Neural progenitor cell (in vitro differentiated cells): ENCODE measurements at regions not wholly inside any gene's neighbourhood (a gene's known extent, or its start where the extent isn't known, plus 50 kb on each side); places are given as distances from the start of the nearest gene placed in this dataset.

Experiments used
- DNase-seq: peaks from one replicate; pipeline ENCODE4 v3.0.0-alpha.2; 2016; ENCODE audit warnings: low spot score
- H2AFZ ChIP-seq: fragments of 200-600 bp; sonication (generic); replicated peaks from 2 replicates; pipeline ENCODE4 v1.6.1; 2016; ENCODE audit warnings: antibody characterized with exemption
- H3F3A ChIP-seq: fragments of 200-600 bp; sonication (generic); 2 replicates; pipeline ENCODE4 v1.6.1; 2016; ENCODE audit warnings: antibody characterized with exemption, low read depth
- H3K27ac ChIP-seq: fragments of 200-600 bp; sonication (generic); 2 replicates; pipeline ENCODE4 v1.5.1; 2016; ENCODE audit warnings: mild to moderate bottlenecking
- H3K27me3 ChIP-seq: fragments of 200-600 bp; sonication (generic); 2 replicates; pipeline ENCODE4 v1.6.1; 2016; ENCODE audit warnings: mild to moderate bottlenecking, moderate library complexity
- H3K36me3 ChIP-seq: fragments of 200-600 bp; sonication (generic); 2 replicates; pipeline ENCODE4 v1.5.1; 2016
- H3K4me1 ChIP-seq: fragments of 200-600 bp; sonication (generic); 2 replicates; pipeline ENCODE4 v1.6.1; 2016; ENCODE audit warnings: mixed run types
- H3K4me2 ChIP-seq: fragments of 200-600 bp; sonication (generic); 2 replicates; pipeline ENCODE4 v1.6.1; 2016
- H3K4me3 ChIP-seq: fragments of 200-600 bp; sonication (generic); 2 replicates; pipeline ENCODE4 v1.5.1; 2016
- H3K79me2 ChIP-seq: fragments of 200-600 bp; sonication (generic); 2 replicates; pipeline ENCODE4 v1.6.1; 2016; ENCODE audit warnings: low read depth
- H3K9ac ChIP-seq: fragments of 200-600 bp; sonication (generic); 2 replicates; pipeline ENCODE4 v1.6.1; 2016
- H3K9me3 ChIP-seq: fragments of 200-600 bp; sonication (generic); 2 replicates; pipeline ENCODE4 v1.5.1; 2016; ENCODE audit warnings: low read depth
- H4K20me1 ChIP-seq: fragments of 200-600 bp; sonication (generic); 2 replicates; pipeline ENCODE4 v1.6.1; 2016; ENCODE audit warnings: low read depth
- H3K27ac Mint-ChIP-seq: 3 replicates; pipeline ENCODE4 v1.8.0; 2021; ENCODE audit warnings: mixed read lengths
- H3K27me3 Mint-ChIP-seq: 2 replicates; pipeline ENCODE4 v1.8.0; 2022; ENCODE audit warnings: low read depth, mild to moderate bottlenecking, inconsistent platforms, moderate library complexity, mixed read lengths; ENCODE audit not compliant: insufficient read depth
- H3K36me3 Mint-ChIP-seq: 3 replicates; pipeline ENCODE4 v1.8.0; 2021; ENCODE audit warnings: mixed read lengths
- H3K4me1 Mint-ChIP-seq: 3 replicates; pipeline ENCODE4 v1.8.0; 2021; ENCODE audit warnings: mixed read lengths
- H3K4me3 Mint-ChIP-seq: 3 replicates; pipeline ENCODE4 v1.8.0; 2021; ENCODE audit warnings: mild to moderate bottlenecking, moderate library complexity, mixed read lengths
- H3K9me3 Mint-ChIP-seq: 3 replicates; pipeline ENCODE4 v1.8.0; 2020; ENCODE audit warnings: mixed read lengths
- EZH2 ChIP-seq: fragments of 200-600 bp; sonication (generic); IDR thresholded peaks from 2 replicates; pipeline ENCODE4 v1.6.1; 2017; ENCODE audit warnings: antibody characterized with exemption, mild to moderate bottlenecking, moderate library complexity
- EZH2phosphoT487 ChIP-seq: fragments of 200-600 bp; sonication (generic); IDR thresholded peaks from 2 replicates; pipeline ENCODE4 v1.6.1; 2017; ENCODE audit warnings: antibody characterized with exemption
- TF ChIP-seq, protein P1 (sequence below): fragments of 200-600 bp; sonication (generic); IDR thresholded peaks from 2 replicates; pipeline ENCODE4 v1.5.1; 2017; ENCODE audit warnings: antibody characterized with exemption, mild to moderate bottlenecking

DNA sequence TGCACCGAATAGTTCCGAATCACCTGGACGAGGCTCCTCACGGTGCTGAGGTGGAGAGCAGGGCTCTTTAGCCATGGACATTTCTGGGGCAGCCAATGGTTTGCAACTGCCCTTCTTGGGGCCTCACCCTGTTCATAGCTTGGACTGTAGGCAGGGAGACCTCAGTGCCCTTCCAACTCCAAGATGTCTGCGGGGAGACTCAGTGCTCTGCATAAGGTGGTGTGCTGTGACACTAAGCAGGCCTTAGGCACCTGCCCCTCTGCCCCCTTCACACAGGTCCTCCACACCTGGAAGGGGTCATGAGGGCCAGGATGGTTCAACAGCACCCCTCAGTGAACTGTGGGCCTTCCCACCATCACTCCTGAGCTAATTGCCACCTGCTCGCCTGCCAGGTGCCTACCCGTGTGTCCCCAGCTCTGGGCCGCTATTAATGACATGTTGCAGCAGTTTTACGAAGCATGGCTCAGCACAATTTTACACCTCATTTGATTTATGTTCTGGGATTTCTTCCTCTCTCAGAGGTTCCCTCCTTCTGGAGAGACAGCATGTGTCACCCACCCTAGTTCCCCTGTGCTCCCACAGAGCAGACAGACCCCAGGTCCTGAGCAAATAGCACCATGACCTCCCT, 101.2 kb upstream of the SMAD3 start:
- TF ChIP-seq, protein P1, sequence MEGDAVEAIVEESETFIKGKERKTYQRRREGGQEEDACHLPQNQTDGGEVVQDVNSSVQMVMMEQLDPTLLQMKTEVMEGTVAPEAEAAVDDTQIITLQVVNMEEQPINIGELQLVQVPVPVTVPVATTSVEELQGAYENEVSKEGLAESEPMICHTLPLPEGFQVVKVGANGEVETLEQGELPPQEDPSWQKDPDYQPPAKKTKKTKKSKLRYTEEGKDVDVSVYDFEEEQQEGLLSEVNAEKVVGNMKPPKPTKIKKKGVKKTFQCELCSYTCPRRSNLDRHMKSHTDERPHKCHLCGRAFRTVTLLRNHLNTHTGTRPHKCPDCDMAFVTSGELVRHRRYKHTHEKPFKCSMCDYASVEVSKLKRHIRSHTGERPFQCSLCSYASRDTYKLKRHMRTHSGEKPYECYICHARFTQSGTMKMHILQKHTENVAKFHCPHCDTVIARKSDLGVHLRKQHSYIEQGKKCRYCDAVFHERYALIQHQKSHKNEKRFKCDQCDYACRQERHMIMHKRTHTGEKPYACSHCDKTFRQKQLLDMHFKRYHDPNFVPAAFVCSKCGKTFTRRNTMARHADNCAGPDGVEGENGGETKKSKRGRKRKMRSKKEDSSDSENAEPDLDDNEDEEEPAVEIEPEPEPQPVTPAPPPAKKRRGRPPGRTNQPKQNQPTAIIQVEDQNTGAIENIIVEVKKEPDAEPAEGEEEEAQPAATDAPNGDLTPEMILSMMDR = no peak
- TF ChIP-seq EZH2phosphoT487 (no peak), EZH2 (no peak)
- Histone ChIP-seq H3K27me3 (no peaks in the 10 kb centered on the region), H3K79me2 (no peaks in the 10 kb centered on the region), H3K9ac (no peak overlapping the region), H3F3A (no peaks in the 10 kb centered on the region), H4K20me1 (no peaks in the 10 kb centered on the region), H3K36me3 (no peaks in the 10 kb centered on the region), H3K4me3 (no peak overlapping the region), H3K4me2 (no peak overlapping the region), H2AFZ (no peak overlapping the region), H3K4me1 (peaks cover 13% of the 10 kb centered on the region), H3K27ac (no peak overlapping the region), H3K9me3 (no peaks in the 10 kb centered on the region)
- H3K4me1 Mint-ChIP-seq = peaks cover 20% of the 10 kb centered on the region
- H3K4me3 Mint-ChIP-seq = no peak overlapping the region
- peaks cover 8% of the 10 kb centered on the region for H3K27me3 Mint-ChIP-seq
- no peak overlapping the region for H3K27ac Mint-ChIP-seq
- DNase-seq = no peak
- no peaks in the 10 kb centered on the region for H3K9me3 Mint-ChIP-seq
- no peaks in the 10 kb centered on the region for H3K36me3 Mint-ChIP-seq

- Histone ChIP-seq H3K4me1 (peaks cover 11% of the 10 kb centered on the region), H3K27ac (no peak overlapping the region), H3K4me3 (no peak overlapping the region), H4K20me1 (no peaks in the 10 kb centered on the region), H3K9ac (no peak overlapping the region), H3K79me2 (no peaks in the 10 kb centered on the region), H3K36me3 (no peaks in the 10 kb centered on the region), H3F3A (no peaks in the 10 kb centered on the region), H3K27me3 (no peaks in the 10 kb centered on the region), H3K9me3 (no peaks in the 10 kb centered on the region), H2AFZ (no peak overlapping the region), H3K4me2 (no peak overlapping the region)
- Mint-ChIP-seq H3K4me1 (peaks cover 20% of the 10 kb centered on the region), H3K36me3 (no peaks in the 10 kb centered on the region), H3K9me3 (no peaks in the 10 kb centered on the region), H3K27me3 (peaks cover 8% of the 10 kb centered on the region), H3K4me3 (no peak overlapping the region), H3K27ac (no peak overlapping the region)
- no peak for TF ChIP-seq EZH2phosphoT487
- TF ChIP-seq, protein P1 = no peak
- no peak for TF ChIP-seq EZH2
- no peak for DNase-seq
Observed at GRCh38 chr15:66964791-66965190, 100.6 kb upstream of the SMAD3 start.

GRCh38 chr15:66965201-66965900, 100.1 kb upstream of the SMAD3 start:
- peaks cover 15% of the 10 kb centered on the region for H3K4me1 Mint-ChIP-seq
- H3K4me1 ChIP-seq = peaks cover 7% of the 10 kb centered on the region

More at GRCh38 chr15:66965201-66965900, 100.1 kb upstream of the SMAD3 start:
- peaks cover 8% of the 10 kb centered on the region for H3K27me3 Mint-ChIP-seq
- Histone ChIP-seq H3K27ac (no peak overlapping the region), H3K4me2 (no peak overlapping the region), H3K27me3 (no peaks in the 10 kb centered on the region), H3K4me3 (no peak overlapping the region), H3K9ac (no peak overlapping the region), H3K79me2 (no peaks in the 10 kb centered on the region), H4K20me1 (no peaks in the 10 kb centered on the region), H3K9me3 (no peaks in the 10 kb centered on the region), H3F3A (no peaks in the 10 kb centered on the region), H2AFZ (no peak overlapping the region), H3K36me3 (no peaks in the 10 kb centered on the region)
- no peak overlapping the region for H3K27ac Mint-ChIP-seq
- no peaks in the 10 kb centered on the region for H3K9me3 Mint-ChIP-seq
- TF ChIP-seq, protein P1 = no peak
- TF ChIP-seq EZH2 (no peak), EZH2phosphoT487 (no peak)
- H3K36me3 Mint-ChIP-seq = no peaks in the 10 kb centered on the region
- H3K4me3 Mint-ChIP-seq = no peak overlapping the region
- DNase-seq = no peak
